Activated CD8-positive, alpha-beta T cell treated with anti-CD3 and anti-CD28 coated beads, Interleukin-2, amount 10 ng/mL, durations not matched to agents 7 days and 5 days (primary cell): ENCODE measurements at regions not wholly inside any gene's neighbourhood (a gene's known extent, or its start where the extent isn't known, plus 50 kb on each side); places are given as distances from the start of the nearest gene placed in this dataset.

Experiments
- ATAC-seq: fragments of 150-1000 bp; cut with Tn5 transposase; one replicate; pipeline ENCODE4 v1.10.0; 2021; ENCODE audit warnings: moderate library complexity
- CTCF ChIA-PET: fragments of 350-600 bp; sonication (Branson Sonifier 250); formaldehyde crosslinking; loops from one replicate; lab custom pipeline; 2021; ENCODE audit warnings: antibody characterized with exemption; lab: Charles Lee
- POLR2A ChIA-PET: fragments of 350-600 bp; sonication (Branson Sonifier 250); formaldehyde crosslinking; loops from one replicate; lab custom pipeline; 2021; ENCODE audit warnings: antibody characterized with exemption; lab: Charles Lee
- DNase-seq: peaks from one replicate; pipeline ENCODE4 v3.0.0-alpha.2; 2020
- H3K27ac Mint-ChIP-seq: one replicate; pipeline ENCODE4 v1.8.0; 2021; ENCODE audit warnings: mild to moderate bottlenecking, mixed read lengths
- H3K27me3 Mint-ChIP-seq: one replicate; pipeline ENCODE4 v1.8.0; 2021; ENCODE audit warnings: low read depth, mixed read lengths
- H3K36me3 Mint-ChIP-seq: one replicate; pipeline ENCODE4 v1.8.0; 2021; ENCODE audit warnings: low read depth, mixed read lengths
- H3K4me1 Mint-ChIP-seq: one replicate; pipeline ENCODE4 v1.8.0; 2021; ENCODE audit warnings: low read depth, mixed read lengths
- H3K4me3 Mint-ChIP-seq: one replicate; pipeline ENCODE4 v1.8.0; 2021; ENCODE audit warnings: mild to moderate bottlenecking, mixed read lengths
- H3K9me3 Mint-ChIP-seq: one replicate; pipeline ENCODE4 v1.8.0; 2022; ENCODE audit warnings: mixed read lengths; ENCODE audit not compliant: insufficient read depth

DNA sequence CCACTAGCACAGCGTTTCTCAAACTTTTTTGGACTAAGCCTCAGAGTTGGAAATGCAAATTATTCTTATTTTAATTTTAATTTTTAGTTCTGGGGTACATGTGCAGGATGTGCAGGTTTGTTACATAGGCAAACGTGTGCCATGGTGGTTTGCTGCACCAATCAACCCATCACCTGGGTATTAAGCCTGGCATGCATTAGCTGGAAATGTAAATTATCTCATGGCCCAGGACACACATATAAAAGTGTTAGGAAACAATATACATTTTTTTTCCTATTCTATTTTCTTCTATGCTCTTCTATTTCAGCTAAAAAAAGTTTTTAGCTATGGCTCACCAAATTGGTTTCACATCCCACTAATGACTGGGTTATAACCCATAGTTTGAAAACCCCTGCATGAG, 73.3 kb upstream of the LRIG1 start:
- no peak overlapping the region for H3K4me3 Mint-ChIP-seq
- H3K4me1 Mint-ChIP-seq = peaks cover 3% of the 10 kb centered on the region
- CTCF ChIA-PET = no interaction called here
- H3K27ac Mint-ChIP-seq = no peak overlapping the region
- H3K9me3 Mint-ChIP-seq = no peaks in the 10 kb centered on the region
- POLR2A ChIA-PET = no interaction called here
- peaks cover 11% of the 10 kb centered on the region for H3K27me3 Mint-ChIP-seq
- H3K36me3 Mint-ChIP-seq = no peaks in the 10 kb centered on the region
- no peak for ATAC-seq
- no peak for DNase-seq

DNA sequence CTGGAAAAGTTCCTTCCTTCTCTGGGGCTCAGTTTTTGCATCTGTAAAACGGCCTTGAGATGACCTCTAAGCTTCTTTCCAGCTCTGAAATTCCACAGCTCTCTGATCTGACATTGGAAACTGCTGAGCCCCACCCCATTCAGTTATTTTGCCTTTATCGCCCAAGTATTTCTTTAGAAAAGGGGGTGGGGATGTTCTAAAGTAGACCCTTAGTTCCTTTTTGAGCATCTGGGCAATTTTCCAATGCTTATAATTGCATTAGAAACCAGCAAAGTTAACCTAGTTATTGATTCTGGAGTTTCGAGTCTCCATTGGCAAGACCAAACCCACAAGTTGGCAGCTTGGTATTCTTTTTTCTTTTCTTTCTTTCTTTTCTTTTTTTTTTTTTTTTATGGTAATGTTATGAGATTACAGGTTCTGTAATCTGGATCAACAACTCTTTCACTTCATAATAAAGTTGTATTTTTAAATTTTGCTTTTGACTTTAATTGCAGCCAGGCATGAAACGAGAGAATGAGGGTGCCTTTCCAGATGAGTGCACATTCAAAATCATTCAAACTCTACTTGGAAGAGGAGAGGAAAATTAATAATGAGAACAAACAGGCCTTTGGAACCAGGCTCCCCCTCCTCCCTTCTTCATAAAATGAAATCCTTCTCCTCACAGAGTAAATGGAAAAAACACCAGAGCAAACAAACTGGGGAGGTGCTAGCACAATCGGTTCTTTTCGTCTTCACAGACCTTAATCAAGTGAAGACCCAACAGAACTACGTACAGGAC, 76.8 kb upstream of the LRIG1 start:
- Mint-ChIP-seq H3K27ac (no peak overlapping the region), H3K4me1 (peaks cover 5% of the 10 kb centered on the region), H3K36me3 (no peaks in the 10 kb centered on the region), H3K9me3 (no peaks in the 10 kb centered on the region), H3K4me3 (no peak overlapping the region), H3K27me3 (peaks cover 29% of the 10 kb centered on the region)
- ATAC-seq (no peak), DNase-seq (no peak)
- POLR2A ChIA-PET = no interaction called here
- CTCF ChIA-PET = interaction anchor here (0.9 kb wide), 1 partner anchor 167 kb away, joined by 3 read pairs; no protein-coding TSS in a partner anchor

DNA sequence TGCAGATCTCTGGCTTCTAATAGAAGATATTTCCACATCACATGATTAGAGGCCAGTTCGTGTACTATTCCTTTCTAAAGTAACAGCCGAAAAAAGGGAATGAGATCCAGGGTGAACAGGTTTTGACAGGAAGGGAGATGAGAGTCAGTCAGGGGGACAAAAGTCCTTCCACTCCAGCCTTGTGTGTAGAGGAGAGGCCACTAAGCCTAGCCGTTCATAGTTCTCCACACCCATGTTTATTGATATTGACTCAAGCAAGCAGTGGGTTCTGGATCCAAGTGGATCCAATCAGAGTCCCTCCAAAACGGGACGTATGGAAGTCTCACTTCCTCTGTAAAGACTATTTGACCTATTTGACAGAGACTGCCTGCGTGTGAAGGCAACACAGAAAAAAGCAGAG, 80.4 kb upstream of the LRIG1 start:
- H3K27ac Mint-ChIP-seq = no peak overlapping the region
- no peaks in the 10 kb centered on the region for H3K36me3 Mint-ChIP-seq
- ATAC-seq = no peak
- H3K4me3 Mint-ChIP-seq = no peak overlapping the region
- ChIA-PET POLR2A (no interaction called here), CTCF (interaction anchor here (1.5 kb wide), 1 partner anchor 12 kb away, joined by 5 read pairs; no protein-coding TSS in a partner anchor)
- peaks cover 3% of the 10 kb centered on the region for H3K9me3 Mint-ChIP-seq
- no peak for DNase-seq
- H3K27me3 Mint-ChIP-seq = peaks cover 34% of the 10 kb centered on the region
- peaks cover 10% of the 10 kb centered on the region for H3K4me1 Mint-ChIP-seq

DNA sequence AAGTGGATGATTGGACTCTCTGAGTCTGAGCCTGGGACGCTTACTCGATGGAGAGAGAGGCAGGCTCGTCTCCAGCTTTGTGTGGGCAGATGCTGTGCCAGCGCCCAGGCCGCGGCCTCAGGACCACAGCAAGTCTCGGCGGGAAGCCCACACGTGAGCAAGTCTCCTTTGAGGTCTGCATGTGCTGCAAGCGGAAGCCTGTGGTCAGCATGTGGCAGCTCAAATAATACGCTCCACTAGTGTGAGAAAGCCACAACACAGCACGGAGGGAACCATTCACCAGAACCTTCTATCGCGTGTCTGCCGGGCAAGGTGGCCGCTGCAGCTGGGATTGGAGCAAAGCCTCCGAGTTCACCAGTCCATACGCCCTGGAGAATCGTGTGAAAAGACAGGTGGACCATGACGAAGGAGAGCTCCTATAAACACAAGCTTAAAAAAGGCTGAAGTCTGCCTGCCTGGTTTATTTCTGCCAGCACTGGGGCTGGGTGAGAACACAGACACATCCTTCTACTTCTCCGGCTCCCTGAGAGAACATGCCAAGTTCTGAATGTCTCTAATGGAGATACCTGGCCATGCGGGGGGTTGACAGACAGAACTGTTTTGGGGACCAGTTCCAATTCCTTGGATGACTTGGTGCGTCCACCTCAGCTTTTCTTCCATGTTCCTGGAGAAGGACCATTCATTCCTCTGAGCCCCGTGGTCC, 82.0 kb upstream of the LRIG1 start:
- H3K36me3 Mint-ChIP-seq = no peaks in the 10 kb centered on the region
- peaks cover 3% of the 10 kb centered on the region for H3K9me3 Mint-ChIP-seq
- ChIA-PET CTCF (interaction anchor here (1.5 kb wide), 1 partner anchor 11 kb away, joined by 5 read pairs; no protein-coding TSS in a partner anchor), POLR2A (no interaction called here)
- no peak overlapping the region for H3K27ac Mint-ChIP-seq
- ATAC-seq (peak; percentile 44), DNase-seq (peak; percentile 48)
- no peak overlapping the region for H3K4me3 Mint-ChIP-seq
- peaks cover 10% of the 10 kb centered on the region for H3K4me1 Mint-ChIP-seq
- peaks cover 31% of the 10 kb centered on the region for H3K27me3 Mint-ChIP-seq

DNA sequence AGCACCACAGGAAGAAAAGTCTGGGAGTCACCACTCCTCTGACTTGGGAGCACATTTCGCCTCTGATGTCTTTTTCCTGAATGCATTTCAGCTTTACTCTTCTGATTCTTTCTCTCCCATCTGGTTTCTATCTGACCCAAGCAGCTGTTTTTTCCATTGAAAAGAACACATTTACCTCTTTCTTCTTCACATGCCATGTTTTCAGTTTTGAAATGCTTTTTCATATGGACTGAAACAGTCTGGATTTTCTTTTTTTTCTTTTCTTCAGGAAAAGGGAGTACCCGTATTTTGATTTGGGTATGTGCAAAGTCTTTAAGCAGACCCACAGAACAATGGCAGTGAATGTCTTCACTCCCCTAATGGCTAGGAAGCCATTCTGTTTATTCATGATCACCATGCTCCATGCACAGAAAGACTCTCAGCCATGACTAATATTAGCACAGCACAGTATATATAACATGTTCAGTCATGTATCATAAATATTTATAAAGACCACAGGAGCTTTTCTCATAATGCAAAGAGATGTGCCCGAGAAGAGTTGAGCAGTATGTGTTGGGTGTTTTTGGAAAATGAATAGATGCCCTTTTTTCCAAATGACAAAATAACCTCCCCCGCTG, 82.7 kb upstream of the LRIG1 start:
- H3K27me3 Mint-ChIP-seq = peaks cover 27% of the 10 kb centered on the region
- H3K36me3 Mint-ChIP-seq = no peaks in the 10 kb centered on the region
- DNase-seq (no peak), ATAC-seq (no peak)
- H3K27ac Mint-ChIP-seq = no peak overlapping the region
- ChIA-PET CTCF (no interaction called here), POLR2A (no interaction called here)
- H3K9me3 Mint-ChIP-seq = peaks cover 3% of the 10 kb centered on the region
- H3K4me3 Mint-ChIP-seq = no peak overlapping the region
- H3K4me1 Mint-ChIP-seq = peaks cover 10% of the 10 kb centered on the region

DNA sequence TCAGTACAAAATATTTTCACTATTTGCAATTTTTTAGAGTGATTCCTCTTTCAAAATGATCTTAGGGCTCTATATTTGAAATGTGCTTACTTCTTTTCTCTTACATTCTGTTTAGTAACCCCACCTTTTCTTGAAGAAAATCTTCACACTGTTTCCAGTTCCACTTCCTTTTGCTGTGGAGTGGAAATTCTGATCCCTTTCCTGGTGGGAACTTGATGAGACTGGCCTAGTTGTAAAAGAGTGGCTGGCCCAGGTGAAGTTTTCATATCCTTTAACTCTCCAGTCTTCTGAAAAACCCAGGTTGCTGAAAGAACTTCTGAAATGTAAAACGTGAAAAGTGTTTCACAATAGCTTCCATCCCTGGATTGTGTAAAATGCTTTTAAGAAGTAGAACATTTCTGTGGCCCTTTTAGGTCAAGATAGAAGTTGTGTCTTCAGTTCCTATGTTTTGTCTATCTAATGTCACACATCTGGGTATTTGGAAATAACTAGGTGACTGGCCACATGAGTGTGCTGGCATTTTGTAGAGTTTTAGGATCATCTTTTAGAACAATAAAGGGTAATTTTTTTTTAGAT, 84.8 kb upstream of the LRIG1 start:
- CTCF ChIA-PET = no interaction called here

DNA sequence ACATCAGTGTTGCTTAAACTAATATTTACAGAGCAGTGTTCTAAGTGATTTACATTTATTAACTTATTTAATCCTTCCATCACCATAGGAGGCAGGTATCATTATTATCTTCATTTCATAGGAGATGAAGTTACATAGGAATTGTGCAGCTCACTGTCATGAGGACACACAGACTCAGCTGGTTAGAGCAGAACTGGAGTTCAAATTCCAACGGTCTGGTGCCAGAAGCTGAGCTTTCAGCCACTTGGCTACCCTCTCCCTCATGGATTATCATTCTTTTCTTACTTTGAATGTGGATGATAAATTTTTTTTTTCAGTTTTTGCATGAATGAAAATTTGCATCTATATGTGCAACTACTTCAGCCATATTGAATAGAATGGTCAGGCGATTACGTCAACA, 86.0 kb upstream of the LRIG1 start:
- POLR2A ChIA-PET = no interaction called here
- Mint-ChIP-seq H3K9me3 (peaks cover 3% of the 10 kb centered on the region), H3K27ac (no peak overlapping the region), H3K27me3 (peaks cover 18% of the 10 kb centered on the region), H3K4me3 (no peak overlapping the region), H3K4me1 (peaks cover 10% of the 10 kb centered on the region), H3K36me3 (no peaks in the 10 kb centered on the region)
- DNase-seq (no peak), ATAC-seq (no peak)
- CTCF ChIA-PET = no interaction called here

More for the DNA sequence above, 84.8 kb upstream of the LRIG1 start:
- Mint-ChIP-seq H3K36me3 (no peaks in the 10 kb centered on the region), H3K9me3 (peaks cover 3% of the 10 kb centered on the region), H3K4me1 (peaks cover 10% of the 10 kb centered on the region), H3K27ac (no peak overlapping the region), H3K4me3 (no peak overlapping the region), H3K27me3 (peaks cover 25% of the 10 kb centered on the region)
- POLR2A ChIA-PET = no interaction called here
- DNase-seq (no peak), ATAC-seq (no peak)

DNA sequence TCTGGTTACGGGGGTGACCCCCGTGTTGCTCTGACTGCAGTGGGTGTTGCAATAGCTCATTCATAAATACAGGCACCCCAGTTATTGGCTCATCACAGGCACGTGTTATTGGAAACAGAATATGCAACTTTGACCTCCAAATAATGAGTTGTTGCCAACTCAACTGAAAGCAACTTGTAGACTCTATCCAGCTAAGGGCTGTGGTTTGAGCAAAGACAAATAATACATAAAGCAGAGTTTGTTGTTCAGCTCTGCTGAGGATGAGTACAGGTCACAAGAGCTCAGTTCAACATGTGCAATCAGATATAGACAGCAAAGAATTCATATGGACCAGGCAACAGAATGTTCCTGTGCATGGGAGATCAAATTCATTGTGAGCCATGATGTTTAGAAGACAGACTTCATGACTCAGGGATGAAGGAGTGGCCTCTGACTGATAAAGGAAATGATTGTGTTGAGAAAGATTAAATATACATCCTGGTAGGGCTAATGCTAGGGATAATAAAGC, 87.6 kb upstream of the LRIG1 start:
- DNase-seq = no peak
- peaks cover 2% of the 10 kb centered on the region for H3K9me3 Mint-ChIP-seq
- H3K36me3 Mint-ChIP-seq = no peaks in the 10 kb centered on the region
- ATAC-seq = no peak
- H3K4me1 Mint-ChIP-seq = peaks cover 1% of the 10 kb centered on the region
- peaks cover 17% of the 10 kb centered on the region for H3K27me3 Mint-ChIP-seq
- ChIA-PET POLR2A (no interaction called here), CTCF (interaction anchor here (1.2 kb wide), 1 partner anchor 234 kb away, joined by 3 read pairs; no protein-coding TSS in a partner anchor)
- H3K27ac Mint-ChIP-seq = no peak overlapping the region
- H3K4me3 Mint-ChIP-seq = no peak overlapping the region

DNA sequence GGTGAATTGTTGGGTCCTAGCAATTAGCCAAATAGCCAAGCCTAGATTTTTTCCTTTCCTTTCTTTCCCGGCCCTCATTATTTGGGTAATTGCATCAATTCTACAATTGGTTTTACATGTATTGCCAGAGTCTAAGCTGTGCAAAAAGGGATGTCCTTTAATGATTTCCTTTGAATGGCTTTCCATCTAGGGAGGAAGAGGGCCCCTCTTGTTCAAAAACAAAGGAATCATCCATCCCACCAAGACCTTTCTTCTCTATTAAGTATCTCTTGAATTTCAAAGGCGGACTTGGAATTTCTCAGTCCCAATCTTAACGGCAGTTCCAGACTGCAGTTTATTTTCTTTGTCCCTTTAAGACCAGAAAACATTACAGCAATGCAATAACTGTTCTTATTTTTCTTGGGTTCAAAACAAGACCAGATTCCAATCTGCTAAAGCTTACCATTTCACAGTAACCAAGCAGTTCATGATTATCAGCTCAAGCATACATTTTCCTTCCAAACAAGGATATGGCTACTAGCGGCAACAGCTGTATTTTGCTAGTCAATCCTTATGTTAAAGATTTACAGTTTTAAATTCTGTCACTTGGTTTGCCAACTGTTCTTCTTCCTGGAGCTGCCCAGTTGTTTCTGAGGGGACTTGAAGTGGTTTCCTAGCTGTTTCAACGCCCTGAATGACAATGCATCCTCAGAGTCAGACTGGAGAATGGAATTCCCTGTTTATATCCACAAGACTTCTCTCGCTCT, 91.4 kb upstream of the LRIG1 start:
- no peak overlapping the region for H3K27ac Mint-ChIP-seq
- ATAC-seq (no peak), DNase-seq (no peak)
- H3K4me3 Mint-ChIP-seq = no peak overlapping the region
- ChIA-PET CTCF (no interaction called here), POLR2A (no interaction called here)
- H3K27me3 Mint-ChIP-seq = peaks cover 14% of the 10 kb centered on the region
- no peaks in the 10 kb centered on the region for H3K36me3 Mint-ChIP-seq
- H3K9me3 Mint-ChIP-seq = no peaks in the 10 kb centered on the region
- no peaks in the 10 kb centered on the region for H3K4me1 Mint-ChIP-seq

DNA sequence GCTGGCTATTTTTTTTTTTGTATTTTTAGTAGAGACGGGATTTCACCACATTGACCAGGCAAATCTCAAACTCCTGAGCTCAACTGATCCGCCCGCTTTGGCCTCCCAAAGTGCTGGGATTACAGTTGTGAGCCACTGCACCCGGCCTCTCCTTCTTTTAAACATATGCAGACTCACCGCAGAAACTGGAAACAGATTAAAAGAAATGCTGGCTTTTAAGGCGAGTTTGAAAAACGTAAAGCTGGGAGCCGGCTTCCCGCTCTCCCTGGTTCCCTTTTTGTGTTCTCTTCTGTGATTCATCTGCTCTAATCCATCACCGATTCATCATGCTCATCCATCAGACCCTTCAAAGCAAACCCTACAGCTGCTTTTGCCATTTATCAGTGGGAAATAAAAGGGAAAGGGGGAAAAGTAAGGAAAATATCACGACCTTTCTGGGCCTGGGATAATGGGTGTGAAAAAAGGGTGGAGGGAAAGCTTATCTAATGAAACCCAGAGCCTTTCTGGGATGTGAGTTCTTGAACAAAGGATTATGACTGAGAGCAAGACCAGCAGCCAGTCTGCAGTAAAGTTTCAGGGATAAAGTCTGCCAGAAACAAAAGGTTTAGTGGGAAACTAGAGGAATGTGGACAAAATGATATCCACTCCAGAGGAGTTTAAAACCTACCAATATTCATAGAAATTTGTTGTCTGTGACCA, 92.3 kb upstream of the LRIG1 start:
- no peak overlapping the region for H3K27ac Mint-ChIP-seq
- CTCF ChIA-PET = interaction anchor here (1.8 kb wide), 1 partner anchor 11 kb away, joined by 5 read pairs; no protein-coding TSS in a partner anchor
- ATAC-seq = no peak

More for the DNA sequence above, 92.3 kb upstream of the LRIG1 start:
- POLR2A ChIA-PET = no interaction called here
- Mint-ChIP-seq H3K27me3 (peaks cover 14% of the 10 kb centered on the region), H3K9me3 (no peaks in the 10 kb centered on the region), H3K36me3 (no peaks in the 10 kb centered on the region), H3K4me3 (no peak overlapping the region), H3K4me1 (no peaks in the 10 kb centered on the region)
- no peak for DNase-seq
